ENCODE measurements at regions not wholly inside any gene's neighbourhood (a gene's known extent, or its start where the extent isn't known, plus 50 kb on each side); places are given as distances from the start of the nearest gene placed in this dataset.

DNA sequence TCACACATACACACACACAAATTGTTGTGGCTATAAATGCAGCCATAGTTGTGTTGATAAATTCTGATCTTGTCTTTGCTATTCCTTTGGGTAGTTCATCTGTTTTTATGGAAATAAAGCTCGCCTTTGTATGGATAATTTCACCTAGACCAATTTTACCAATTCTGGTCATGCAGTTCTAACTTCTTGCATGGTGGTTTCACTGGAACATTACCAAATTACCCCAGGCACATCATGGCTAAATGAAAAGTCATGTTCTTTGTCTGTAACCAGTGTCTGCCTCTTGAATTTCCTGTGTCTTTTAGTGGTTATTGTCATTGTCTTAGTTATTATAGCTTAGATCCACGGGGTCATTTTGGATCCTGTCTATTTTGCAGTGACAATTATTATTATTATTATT is 50.3 kb upstream of the TMC1 start:
- TF ChIP-seq POLR2AphosphoS5 (IDR thresholded peaks at IDR 0.05) (no peak), POLR2A (IDR thresholded peaks at IDR 0.05) (no peak), EP300 (IDR thresholded peaks at IDR 0.05) (no peak)
- TF ChIP-seq, protein P1, sequence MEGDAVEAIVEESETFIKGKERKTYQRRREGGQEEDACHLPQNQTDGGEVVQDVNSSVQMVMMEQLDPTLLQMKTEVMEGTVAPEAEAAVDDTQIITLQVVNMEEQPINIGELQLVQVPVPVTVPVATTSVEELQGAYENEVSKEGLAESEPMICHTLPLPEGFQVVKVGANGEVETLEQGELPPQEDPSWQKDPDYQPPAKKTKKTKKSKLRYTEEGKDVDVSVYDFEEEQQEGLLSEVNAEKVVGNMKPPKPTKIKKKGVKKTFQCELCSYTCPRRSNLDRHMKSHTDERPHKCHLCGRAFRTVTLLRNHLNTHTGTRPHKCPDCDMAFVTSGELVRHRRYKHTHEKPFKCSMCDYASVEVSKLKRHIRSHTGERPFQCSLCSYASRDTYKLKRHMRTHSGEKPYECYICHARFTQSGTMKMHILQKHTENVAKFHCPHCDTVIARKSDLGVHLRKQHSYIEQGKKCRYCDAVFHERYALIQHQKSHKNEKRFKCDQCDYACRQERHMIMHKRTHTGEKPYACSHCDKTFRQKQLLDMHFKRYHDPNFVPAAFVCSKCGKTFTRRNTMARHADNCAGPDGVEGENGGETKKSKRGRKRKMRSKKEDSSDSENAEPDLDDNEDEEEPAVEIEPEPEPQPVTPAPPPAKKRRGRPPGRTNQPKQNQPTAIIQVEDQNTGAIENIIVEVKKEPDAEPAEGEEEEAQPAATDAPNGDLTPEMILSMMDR (IDR thresholded peaks at IDR 0.05), result no peak
- 80 to 88% methylated on average over 2 of the region's 2 CpGs for WGBS, 2 donors

DNA sequence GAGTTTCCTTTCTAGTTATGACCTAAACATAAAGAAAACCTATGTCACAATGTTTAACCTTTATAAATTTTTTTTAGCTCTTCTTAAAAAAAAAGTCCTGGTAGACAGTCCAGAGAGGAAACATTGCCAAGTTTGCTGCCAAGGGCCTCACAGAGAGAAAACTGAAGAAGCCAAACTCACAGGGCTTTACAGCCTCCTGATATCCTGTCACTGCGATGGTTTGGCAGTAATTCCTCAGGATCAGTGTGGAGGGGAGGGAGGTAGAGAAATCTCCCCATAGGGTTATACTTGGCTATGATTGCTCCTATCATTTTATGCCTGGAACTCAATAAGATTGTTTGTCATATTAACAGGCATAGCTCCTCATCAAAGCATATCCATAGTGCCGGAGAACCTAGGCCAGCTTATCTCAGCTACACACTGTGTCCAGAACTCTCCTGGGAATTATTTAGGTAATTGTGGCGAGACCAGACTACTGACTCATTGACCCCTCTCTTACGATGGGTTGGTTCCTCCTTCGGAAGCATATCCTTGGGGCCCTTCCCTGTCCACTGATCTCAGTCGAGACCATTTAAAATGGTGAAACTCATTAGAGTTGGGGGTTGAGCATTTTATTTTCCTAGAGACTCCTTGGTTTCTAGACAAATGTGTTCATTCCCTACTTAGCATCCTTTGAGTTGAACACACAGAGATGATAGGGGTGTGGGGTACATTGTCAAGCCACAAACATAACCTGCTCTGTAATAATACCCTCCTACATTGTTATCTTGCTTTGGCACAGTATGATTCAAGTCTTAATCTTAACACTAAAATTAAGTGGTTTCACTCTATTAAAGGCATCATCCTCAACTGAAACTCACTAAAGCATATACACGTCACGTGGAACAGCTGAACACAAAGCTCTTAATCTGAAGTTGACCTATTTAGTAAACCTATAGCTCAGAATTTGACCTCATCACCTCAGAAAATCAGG is 53.4 kb upstream of the TMC1 start:
- 84 to 86% methylated on average over 8 of the region's 8 CpGs for WGBS, 2 donors
- H3K4me1 ChIP-seq, result peaks cover 0 to 13% (median 9%) of the 10 kb centered on the region in 4 donors
- H3K27me3 ChIP-seq, result no peaks in the 10 kb centered on the region
- no peak overlapping the region for H3K4me3 ChIP-seq
- DNase-seq, result no peak
- no peaks in the 10 kb centered on the region for H3K36me3 ChIP-seq
- no peak for TF ChIP-seq POLR2AphosphoS5 (IDR thresholded peaks at IDR 0.05)
- no peak for TF ChIP-seq POLR2A (IDR thresholded peaks at IDR 0.05)
- H3K9me3 ChIP-seq, result no peaks in the 10 kb centered on the region
- no peak for ATAC-seq (ENCODE audit: low FRiP score in 2 of 2)
- no peak overlapping the region for H3K27ac ChIP-seq

More for the DNA sequence above, 50.3 kb upstream of the TMC1 start:
- DNase-seq, result no peak
- H3K4me3 ChIP-seq, result no peak overlapping the region
- no peaks in the 10 kb centered on the region for H3K9me3 ChIP-seq
- ATAC-seq (ENCODE audit: low FRiP score in 2 of 2), result no peak
- no peaks in the 10 kb centered on the region for H3K36me3 ChIP-seq
- H3K27me3 ChIP-seq, result no peaks in the 10 kb centered on the region
- H3K4me1 ChIP-seq, result peaks cover 0 to 3% (median 0%) of the 10 kb centered on the region in 4 donors
- H3K27ac ChIP-seq, result no peak overlapping the region

DNA sequence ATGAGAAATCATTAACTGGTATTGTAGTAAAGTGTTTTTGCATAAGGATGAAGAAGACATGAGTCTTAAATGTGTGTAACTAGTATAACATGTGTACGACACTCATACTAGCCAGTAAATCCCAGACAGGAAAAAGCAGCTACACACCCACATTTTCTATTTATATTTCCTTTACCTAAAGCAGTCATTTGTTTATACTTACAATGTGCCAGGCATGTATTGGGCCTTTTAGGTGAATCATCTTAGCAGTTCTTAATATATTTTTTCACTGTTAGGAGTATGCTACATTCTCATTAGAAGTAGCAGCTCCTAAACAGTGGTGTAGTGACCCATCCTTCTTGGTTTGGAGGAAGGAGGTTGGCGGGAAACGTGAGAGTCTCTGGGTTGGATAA is 55.8 kb upstream of the TMC1 start:
- Histone ChIP-seq H3K27ac (no peak overlapping the region), H3K27me3 (no peaks in the 10 kb centered on the region), H3K9me3 (no peaks in the 10 kb centered on the region), H3K4me3 (no peak overlapping the region), H3K36me3 (no peaks in the 10 kb centered on the region), H3K4me1 (peaks cover 0 to 13% (median 9%) of the 10 kb centered on the region in 4 donors)
- DNase-seq, result no peak
- 80 to 86% methylated on average over 3 of the region's 3 CpGs for WGBS, 2 donors
- no peak for TF ChIP-seq EP300 (IDR thresholded peaks at IDR 0.05)
- TF ChIP-seq POLR2A (IDR thresholded peaks at IDR 0.05), result no peak
- TF ChIP-seq, protein P1 (IDR thresholded peaks at IDR 0.05), result no peak
- no peak for TF ChIP-seq POLR2AphosphoS5 (IDR thresholded peaks at IDR 0.05)
- no peak for ATAC-seq (ENCODE audit: low FRiP score in 2 of 2)

DNA sequence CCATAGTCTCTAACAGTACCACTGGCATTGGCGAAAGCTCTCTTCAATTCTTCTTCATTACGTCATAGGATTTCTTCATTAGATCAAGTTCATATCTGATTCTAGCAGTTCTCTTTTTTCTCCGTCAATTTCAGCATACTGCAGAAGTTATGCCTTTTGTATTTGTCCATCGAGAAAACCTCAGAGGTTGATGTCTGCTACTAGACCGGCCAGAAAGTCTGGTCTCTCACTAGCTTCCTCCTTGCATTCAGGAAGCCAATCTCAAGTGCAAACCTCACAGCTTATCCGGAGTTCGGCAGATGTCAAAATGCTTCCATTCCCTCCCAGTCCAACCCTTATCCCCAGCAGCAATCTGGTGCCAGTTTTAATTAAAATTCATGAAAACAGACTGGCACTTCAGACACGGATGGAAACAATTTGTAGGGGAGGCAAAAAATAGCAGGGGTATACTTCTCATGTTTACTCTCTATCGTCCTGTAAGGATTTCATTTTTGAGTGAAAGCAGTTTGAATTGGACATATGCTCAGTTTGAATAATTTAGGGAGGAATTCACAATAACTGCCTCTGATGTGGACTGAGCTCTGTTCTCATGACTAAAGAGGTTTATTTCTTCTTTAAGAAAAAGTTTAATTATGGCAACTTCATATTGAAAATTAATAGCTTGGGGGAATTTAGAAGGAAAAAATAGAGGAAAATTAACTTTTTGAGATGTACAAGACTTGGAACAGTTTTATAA is 56.4 kb upstream of the TMC1 start:
- ATAC-seq (ENCODE audit: low FRiP score in 2 of 2) (peak in 1 of 2 donors; percentile 82), DNase-seq (peak in 1 of 2 donors; percentile 56)
- no peaks in the 10 kb centered on the region for H3K27me3 ChIP-seq
- peak overlapping the region in 3 of 4 donors; percentile 5 to 32 (median 20) for H3K27ac ChIP-seq
- H3K36me3 ChIP-seq, result no peaks in the 10 kb centered on the region
- peak overlapping the region in 1 of 4 donors; percentile 21 for H3K4me3 ChIP-seq
- WGBS, 2 donors, result 21 to 31% methylated on average over 9 of the region's 9 CpGs
- peaks cover 0 to 13% (median 9%) of the 10 kb centered on the region in 4 donors for H3K4me1 ChIP-seq
- TF ChIP-seq POLR2AphosphoS5 (IDR thresholded peaks at IDR 0.05), result no peak
- TF ChIP-seq POLR2A (IDR thresholded peaks at IDR 0.05), result peak in 1 of 4 donors; percentile 22
- TF ChIP-seq, protein P1 (IDR thresholded peaks at IDR 0.05), result no peak
- TF ChIP-seq EP300 (IDR thresholded peaks at IDR 0.05), result no peak
- H3K9me3 ChIP-seq, result no peaks in the 10 kb centered on the region

DNA sequence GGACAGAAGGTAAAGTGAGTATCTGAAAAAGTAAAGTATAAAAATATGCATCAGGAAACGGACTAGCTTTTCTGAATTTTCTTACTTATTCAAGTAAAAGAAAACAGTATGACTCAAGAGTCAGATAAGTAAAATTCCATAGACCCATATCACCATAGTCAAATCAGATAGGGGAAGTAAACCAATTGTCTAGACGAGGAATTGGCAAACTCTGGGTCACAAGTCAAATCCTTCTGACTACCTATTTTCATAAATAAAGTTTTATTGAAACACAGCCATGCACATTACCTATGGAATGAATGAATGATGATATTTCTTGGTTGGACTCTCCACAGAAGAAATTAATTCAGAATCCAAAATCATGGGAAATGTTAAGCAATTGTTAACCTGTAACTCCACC is 59.1 kb upstream of the TMC1 start:
- Histone ChIP-seq H3K9me3 (no peaks in the 10 kb centered on the region), H3K4me3 (no peak overlapping the region), H3K36me3 (no peaks in the 10 kb centered on the region), H3K4me1 (peaks cover 0 to 13% (median 9%) of the 10 kb centered on the region in 4 donors), H3K27ac (no peak overlapping the region), H3K27me3 (no peaks in the 10 kb centered on the region)
- 70 to 75% methylated on average over 2 of the region's 2 CpGs for WGBS, 2 donors
- no peak for ATAC-seq (ENCODE audit: low FRiP score in 2 of 2)
- DNase-seq, result no peak
- TF ChIP-seq, protein P1 (IDR thresholded peaks at IDR 0.05), result no peak
- TF ChIP-seq POLR2AphosphoS5 (IDR thresholded peaks at IDR 0.05), result no peak
- TF ChIP-seq EP300 (IDR thresholded peaks at IDR 0.05), result no peak
- TF ChIP-seq POLR2A (IDR thresholded peaks at IDR 0.05), result no peak
